ENCODE measurements at regions not wholly inside any gene's neighbourhood (a gene's known extent, or its start where the extent isn't known, plus 50 kb on each side); places are given as distances from the start of the nearest gene placed in this dataset.

DNA sequence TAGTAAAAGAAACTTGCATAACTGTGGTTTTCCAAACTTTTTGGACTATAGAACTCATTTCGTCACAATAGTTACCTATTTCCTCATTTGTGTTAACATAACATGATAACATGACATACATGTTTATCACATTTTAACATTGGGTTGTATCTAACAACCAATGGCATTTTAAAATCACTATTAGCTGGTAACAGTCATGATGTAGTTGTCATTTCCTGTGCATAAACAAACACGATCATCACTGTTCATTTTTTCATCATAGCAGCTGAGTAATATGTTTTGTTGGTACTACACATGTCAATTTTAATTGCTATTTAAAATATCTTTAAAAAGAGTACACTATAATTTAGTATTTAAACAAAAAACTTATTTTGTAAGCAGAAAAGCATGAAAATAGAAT, 402.4 kb downstream of the SATB2 start:
- TF ChIP-seq, protein P1, sequence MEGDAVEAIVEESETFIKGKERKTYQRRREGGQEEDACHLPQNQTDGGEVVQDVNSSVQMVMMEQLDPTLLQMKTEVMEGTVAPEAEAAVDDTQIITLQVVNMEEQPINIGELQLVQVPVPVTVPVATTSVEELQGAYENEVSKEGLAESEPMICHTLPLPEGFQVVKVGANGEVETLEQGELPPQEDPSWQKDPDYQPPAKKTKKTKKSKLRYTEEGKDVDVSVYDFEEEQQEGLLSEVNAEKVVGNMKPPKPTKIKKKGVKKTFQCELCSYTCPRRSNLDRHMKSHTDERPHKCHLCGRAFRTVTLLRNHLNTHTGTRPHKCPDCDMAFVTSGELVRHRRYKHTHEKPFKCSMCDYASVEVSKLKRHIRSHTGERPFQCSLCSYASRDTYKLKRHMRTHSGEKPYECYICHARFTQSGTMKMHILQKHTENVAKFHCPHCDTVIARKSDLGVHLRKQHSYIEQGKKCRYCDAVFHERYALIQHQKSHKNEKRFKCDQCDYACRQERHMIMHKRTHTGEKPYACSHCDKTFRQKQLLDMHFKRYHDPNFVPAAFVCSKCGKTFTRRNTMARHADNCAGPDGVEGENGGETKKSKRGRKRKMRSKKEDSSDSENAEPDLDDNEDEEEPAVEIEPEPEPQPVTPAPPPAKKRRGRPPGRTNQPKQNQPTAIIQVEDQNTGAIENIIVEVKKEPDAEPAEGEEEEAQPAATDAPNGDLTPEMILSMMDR (tag by site-specific recombination; IDR thresholded peaks at IDR 0.05), result no peak
- TF ChIP-seq FEZF1 (tag by site-specific recombination; IDR thresholded peaks at IDR 0.05), result no peak
- TF ChIP-seq, protein P2, sequence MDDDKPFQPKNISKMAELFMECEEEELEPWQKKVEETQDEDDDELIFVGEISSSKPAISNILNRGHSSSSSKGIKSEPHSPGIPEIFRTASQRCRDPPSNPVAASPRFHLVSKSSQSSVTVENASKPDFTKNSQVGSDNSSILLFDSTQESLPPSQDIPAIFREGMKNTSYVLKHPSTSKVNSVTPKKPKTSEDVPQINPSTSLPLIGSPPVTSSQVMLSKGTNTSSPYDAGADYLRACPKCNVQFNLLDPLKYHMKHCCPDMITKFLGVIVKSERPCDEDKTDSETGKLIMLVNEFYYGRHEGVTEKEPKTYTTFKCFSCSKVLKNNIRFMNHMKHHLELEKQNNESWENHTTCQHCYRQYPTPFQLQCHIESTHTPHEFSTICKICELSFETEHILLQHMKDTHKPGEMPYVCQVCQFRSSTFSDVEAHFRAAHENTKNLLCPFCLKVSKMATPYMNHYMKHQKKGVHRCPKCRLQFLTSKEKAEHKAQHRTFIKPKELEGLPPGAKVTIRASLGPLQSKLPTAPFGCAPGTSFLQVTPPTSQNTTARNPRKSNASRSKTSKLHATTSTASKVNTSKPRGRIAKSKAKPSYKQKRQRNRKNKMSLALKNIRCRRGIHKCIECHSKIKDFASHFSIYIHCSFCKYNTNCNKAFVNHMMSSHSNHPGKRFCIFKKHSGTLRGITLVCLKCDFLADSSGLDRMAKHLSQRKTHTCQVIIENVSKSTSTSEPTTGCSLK (tag by site-specific recombination; IDR thresholded peaks at IDR 0.05), result no peak
- TF ChIP-seq, protein P3, sequence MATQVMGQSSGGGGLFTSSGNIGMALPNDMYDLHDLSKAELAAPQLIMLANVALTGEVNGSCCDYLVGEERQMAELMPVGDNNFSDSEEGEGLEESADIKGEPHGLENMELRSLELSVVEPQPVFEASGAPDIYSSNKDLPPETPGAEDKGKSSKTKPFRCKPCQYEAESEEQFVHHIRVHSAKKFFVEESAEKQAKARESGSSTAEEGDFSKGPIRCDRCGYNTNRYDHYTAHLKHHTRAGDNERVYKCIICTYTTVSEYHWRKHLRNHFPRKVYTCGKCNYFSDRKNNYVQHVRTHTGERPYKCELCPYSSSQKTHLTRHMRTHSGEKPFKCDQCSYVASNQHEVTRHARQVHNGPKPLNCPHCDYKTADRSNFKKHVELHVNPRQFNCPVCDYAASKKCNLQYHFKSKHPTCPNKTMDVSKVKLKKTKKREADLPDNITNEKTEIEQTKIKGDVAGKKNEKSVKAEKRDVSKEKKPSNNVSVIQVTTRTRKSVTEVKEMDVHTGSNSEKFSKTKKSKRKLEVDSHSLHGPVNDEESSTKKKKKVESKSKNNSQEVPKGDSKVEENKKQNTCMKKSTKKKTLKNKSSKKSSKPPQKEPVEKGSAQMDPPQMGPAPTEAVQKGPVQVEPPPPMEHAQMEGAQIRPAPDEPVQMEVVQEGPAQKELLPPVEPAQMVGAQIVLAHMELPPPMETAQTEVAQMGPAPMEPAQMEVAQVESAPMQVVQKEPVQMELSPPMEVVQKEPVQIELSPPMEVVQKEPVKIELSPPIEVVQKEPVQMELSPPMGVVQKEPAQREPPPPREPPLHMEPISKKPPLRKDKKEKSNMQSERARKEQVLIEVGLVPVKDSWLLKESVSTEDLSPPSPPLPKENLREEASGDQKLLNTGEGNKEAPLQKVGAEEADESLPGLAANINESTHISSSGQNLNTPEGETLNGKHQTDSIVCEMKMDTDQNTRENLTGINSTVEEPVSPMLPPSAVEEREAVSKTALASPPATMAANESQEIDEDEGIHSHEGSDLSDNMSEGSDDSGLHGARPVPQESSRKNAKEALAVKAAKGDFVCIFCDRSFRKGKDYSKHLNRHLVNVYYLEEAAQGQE (tag by site-specific recombination; IDR thresholded peaks at IDR 0.05), result no peak
- TF ChIP-seq ZNF670 (tag by site-specific recombination; IDR thresholded peaks at IDR 0.05; ENCODE audit: low read depth), result no peak
- TF ChIP-seq ZNF274 (IDR thresholded peaks at IDR 0.05; ENCODE audit: low read length), result no peak
- no peak for TF ChIP-seq ZNF274 (tag by site-specific recombination; IDR thresholded peaks at IDR 0.05; ENCODE audit: borderline replicate concordance)
- no peak for TF ChIP-seq ZNF549 (tag by site-specific recombination; IDR thresholded peaks at IDR 0.05)
- TF ChIP-seq ZNF843 (tag by site-specific recombination; IDR thresholded peaks at IDR 0.05), result no peak
- TF ChIP-seq, protein P4, sequence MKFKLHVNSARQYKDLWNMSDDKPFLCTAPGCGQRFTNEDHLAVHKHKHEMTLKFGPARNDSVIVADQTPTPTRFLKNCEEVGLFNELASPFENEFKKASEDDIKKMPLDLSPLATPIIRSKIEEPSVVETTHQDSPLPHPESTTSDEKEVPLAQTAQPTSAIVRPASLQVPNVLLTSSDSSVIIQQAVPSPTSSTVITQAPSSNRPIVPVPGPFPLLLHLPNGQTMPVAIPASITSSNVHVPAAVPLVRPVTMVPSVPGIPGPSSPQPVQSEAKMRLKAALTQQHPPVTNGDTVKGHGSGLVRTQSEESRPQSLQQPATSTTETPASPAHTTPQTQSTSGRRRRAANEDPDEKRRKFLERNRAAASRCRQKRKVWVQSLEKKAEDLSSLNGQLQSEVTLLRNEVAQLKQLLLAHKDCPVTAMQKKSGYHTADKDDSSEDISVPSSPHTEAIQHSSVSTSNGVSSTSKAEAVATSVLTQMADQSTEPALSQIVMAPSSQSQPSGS (tag by site-specific recombination; IDR thresholded peaks at IDR 0.05; ENCODE audit: low read depth), result no peak
- no peak for TF ChIP-seq MYNN (tag by site-specific recombination; IDR thresholded peaks at IDR 0.05; ENCODE audit: borderline replicate concordance)
- TF ChIP-seq, protein P5, sequence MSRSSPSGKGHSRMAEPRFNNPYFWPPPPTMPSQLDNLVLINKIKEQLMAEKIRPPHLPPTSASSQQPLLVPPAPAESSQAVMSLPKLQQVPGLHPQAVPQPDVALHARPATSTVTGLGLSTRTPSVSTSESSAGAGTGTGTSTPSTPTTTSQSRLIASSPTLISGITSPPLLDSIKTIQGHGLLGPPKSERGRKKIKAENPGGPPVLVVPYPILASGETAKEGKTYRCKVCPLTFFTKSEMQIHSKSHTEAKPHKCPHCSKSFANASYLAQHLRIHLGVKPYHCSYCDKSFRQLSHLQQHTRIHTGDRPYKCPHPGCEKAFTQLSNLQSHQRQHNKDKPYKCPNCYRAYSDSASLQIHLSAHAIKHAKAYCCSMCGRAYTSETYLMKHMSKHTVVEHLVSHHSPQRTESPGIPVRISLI (tag by site-specific recombination; IDR thresholded peaks at IDR 0.05), result no peak
- no peak for TF ChIP-seq ZNF302 (tag by site-specific recombination; IDR thresholded peaks at IDR 0.05; ENCODE audit: low read depth)
- TF ChIP-seq ZNF23 (tag by site-specific recombination; IDR thresholded peaks at IDR 0.05; ENCODE audit: borderline replicate concordance), result no peak
- no peak for TF ChIP-seq TCF7L2 (IDR thresholded peaks at IDR 0.05; ENCODE audit: borderline replicate concordance, low read depth, low read length)
